A549 (cell line): ENCODE measurements at regions not wholly inside any gene's neighbourhood (a gene's known extent, or its start where the extent isn't known, plus 50 kb on each side); places are given as distances from the start of the nearest gene placed in this dataset.

Source experiments
- CTCF ChIP-seq: fragments of >200 bp; sonication (Bioruptor Twin); formaldehyde crosslinking; IDR thresholded peaks from 3 replicates; pipeline ENCODE4 v1.5.1; 2016
- EP300 ChIP-seq, 2 experiments: fragments of >200 bp; sonication (Bioruptor Twin); formaldehyde crosslinking; IDR thresholded peaks; 2 replicates in 1 of 2; 3 replicates in 1 of 2; pipeline ENCODE4 v1.6.1; 2016 to 2017
- MAFK ChIP-seq: fragments of 450-650 bp; IDR thresholded peaks from 2 replicates; pipeline ENCODE4 v1.6.1; 2014; ENCODE audit not compliant: partially characterized antibody
- POLR2A ChIP-seq: IDR thresholded peaks from 2 replicates; pipeline ENCODE4 v1.6.1; 2012; ENCODE audit warnings: mild to moderate bottlenecking, low read length
- POLR2AphosphoS2 ChIP-seq: conservative IDR thresholded peaks from 2 replicates; pipeline ENCODE4 v1.6.1; 2012; ENCODE audit warnings: low read length, improper control_type of control experiment, inconsistent platforms
- RCOR1 ChIP-seq: fragments of 150-350 bp; IDR thresholded peaks from 2 replicates; pipeline ENCODE4 v1.6.1; 2014; ENCODE audit warnings: antibody characterized with exemption, low read length, low read depth
- RNF2 ChIP-seq: fragments of 200-600 bp; sonication (generic); IDR thresholded peaks from 2 replicates; pipeline ENCODE4 v1.6.1; 2016; ENCODE audit warnings: low read depth, mild to moderate bottlenecking, antibody characterized with exemption, moderate library complexity, borderline replicate concordance
- SMC3 ChIP-seq: fragments of >200 bp; sonication (Bioruptor Twin); formaldehyde crosslinking; IDR thresholded peaks from 3 replicates; pipeline ENCODE4 v1.6.1; 2018; ENCODE audit warnings: inconsistent platforms
- TF ChIP-seq, protein P1 (sequence below): IDR thresholded peaks from 2 replicates; pipeline ENCODE4 v1.6.1; 2012

DNA sequence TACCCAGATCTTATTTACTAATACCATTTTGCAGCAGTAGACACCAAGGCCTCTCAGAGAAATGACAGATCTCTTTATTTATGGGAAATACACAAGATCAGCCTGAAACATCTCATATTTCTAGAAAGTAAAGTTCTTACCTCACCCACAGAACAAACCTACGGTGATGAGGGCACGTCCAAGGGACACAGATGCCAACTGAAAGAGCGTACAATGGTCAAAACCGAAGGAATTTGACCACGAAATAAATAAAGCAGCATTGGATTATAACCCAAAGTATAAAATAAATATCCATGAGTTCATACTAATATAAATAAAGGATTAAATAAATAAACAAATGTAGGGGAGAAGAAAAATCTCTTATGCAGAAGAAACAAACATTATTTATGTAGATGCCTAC, 747.0 kb downstream of the TNS3 start:
- TF ChIP-seq CTCF = no peak
- TF ChIP-seq EP300 (IDR thresholded peaks at IDR 0.05) = no peak
- no peak for TF ChIP-seq POLR2A
- no peak for TF ChIP-seq RCOR1
- TF ChIP-seq RNF2 = no peak
- no peak for TF ChIP-seq SMC3
- TF ChIP-seq, protein P1, sequence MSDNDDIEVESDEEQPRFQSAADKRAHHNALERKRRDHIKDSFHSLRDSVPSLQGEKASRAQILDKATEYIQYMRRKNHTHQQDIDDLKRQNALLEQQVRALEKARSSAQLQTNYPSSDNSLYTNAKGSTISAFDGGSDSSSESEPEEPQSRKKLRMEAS = no peak
- no peak for TF ChIP-seq MAFK
- TF ChIP-seq POLR2AphosphoS2 = no peak
